ENCODE measurements at regions not wholly inside any gene's neighbourhood (a gene's known extent, or its start where the extent isn't known, plus 50 kb on each side); places are given as distances from the start of the nearest gene placed in this dataset.

DNA sequence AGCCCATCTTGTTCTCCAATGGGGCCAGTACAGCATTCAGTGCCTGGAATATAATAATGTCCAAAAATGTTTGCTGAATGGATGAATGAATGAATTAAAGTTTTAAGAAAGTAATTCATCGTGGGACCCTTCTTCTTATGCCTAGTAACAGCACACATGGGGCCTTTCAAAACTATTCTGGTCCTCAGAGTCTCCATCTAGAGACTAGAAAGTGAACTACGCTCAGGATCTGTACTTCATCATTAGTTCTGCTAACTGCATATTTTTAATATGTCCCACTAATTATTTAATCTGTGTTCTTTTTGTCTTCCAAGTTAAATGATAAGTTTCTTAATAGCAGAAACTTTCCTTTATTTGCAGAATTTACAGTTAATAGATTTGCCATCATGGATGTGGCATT lies 172.5 kb downstream of the SMAD2 start:
- no peak for DNase-seq (ENCODE audit: low read depth)

GRCh38 chr18:47756364-47757016 lies 174.0 kb downstream of the SMAD2 start:
- DNase-seq (ENCODE audit: low read depth) = peak; percentile 32

- DNase-seq (ENCODE audit: low read depth) = no peak
Observed at GRCh38 chr18:47755102-47755456, 175.4 kb downstream of the SMAD2 start.

DNA sequence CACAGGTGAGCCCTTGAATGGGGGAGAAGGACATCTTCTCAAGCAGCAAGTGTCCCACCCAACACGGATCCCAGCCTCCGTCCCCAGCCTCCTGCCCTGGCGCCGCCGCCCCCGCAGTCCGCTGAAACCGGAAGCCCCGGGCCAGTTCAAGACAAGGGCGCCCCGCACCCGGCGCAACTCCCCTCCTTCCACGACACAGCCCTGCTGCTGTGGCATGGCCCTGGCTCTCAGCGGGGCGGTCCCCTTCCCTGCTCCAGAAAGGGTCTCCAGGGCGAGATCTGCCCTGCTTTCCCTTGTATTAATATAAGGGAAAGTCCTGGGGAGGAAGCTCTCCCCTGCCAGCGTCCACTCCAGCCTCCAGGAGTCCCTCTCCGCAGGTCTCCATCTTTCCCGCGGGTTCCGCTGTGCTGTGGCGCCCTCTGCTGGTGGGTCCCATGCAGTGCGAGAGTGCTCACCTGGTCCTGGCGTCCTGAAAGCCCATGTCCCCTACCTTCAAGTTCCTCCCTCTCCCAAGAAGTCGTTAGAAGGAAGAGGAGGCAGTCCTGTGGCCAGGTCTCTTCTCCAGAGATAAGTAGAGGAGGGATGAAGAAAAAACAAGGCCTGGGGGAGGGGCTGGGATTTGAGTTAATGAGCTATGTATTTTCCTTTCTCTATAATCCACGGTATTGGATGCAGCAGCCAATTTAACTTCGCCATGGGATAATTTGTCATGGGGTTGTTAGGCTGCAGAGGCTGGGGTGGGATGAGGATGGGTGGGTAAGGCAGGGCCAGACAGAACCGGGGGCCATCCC lies 176.0 kb downstream of the SMAD2 start:
- no peak for DNase-seq (ENCODE audit: low read depth)

- no peak for DNase-seq (ENCODE audit: low read depth)
Observed at GRCh38 chr18:47752796-47753645, 177.4 kb downstream of the SMAD2 start.

DNA sequence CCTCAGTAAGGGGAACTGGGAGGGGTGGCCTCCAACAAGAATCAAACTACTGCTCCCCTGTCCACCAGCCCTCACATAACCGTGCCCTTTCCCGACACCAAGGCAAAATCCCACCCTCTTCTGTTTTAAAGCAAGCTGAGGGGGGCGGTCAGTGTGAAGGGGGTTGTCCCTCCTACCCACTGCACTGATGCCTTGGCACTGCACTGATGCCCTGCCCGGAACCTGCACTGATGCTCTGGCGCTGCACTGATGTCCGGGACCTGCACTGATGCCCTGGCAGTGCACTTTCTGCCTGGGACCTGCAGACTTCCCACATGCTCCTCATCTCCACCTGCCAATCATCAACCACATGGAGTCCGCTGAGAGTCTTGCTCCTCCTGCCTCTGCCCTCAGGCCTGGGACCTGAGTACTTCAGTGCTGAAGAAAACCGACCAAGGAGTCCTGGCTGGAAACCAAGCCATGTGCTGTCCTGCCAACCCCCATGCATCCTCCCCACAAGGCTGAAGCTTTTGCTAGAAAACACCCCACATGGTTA lies 179.5 kb downstream of the SMAD2 start:
- no peak for DNase-seq (ENCODE audit: low read depth)

DNA sequence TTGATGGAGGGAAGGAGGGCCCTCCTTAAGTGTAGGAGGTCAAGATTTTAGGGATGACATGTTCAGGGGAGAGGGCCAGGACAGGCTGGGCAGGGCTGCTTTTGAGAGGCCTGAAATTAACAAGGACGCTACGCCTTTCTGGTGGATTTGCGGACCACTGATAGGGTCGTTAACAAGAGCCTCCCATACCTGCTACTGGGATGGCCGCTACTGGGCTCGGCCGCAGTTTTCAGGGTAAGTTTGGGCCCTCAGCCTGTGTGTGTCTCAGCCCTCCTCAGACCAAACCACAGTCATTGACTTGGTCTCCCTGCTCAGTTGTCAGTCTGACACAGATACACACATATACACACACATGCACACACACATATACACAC lies 180.9 kb downstream of the SMAD2 start:
- DNase-seq (ENCODE audit: low read depth) = no peak

- peak; percentile 41 for DNase-seq (ENCODE audit: low read depth)
Observed at GRCh38 chr18:47748847-47749599, 181.4 kb downstream of the SMAD2 start.

- no peak for DNase-seq (ENCODE audit: low read depth)
Observed at GRCh38 chr18:47748093-47748796, 182.2 kb downstream of the SMAD2 start.

DNA sequence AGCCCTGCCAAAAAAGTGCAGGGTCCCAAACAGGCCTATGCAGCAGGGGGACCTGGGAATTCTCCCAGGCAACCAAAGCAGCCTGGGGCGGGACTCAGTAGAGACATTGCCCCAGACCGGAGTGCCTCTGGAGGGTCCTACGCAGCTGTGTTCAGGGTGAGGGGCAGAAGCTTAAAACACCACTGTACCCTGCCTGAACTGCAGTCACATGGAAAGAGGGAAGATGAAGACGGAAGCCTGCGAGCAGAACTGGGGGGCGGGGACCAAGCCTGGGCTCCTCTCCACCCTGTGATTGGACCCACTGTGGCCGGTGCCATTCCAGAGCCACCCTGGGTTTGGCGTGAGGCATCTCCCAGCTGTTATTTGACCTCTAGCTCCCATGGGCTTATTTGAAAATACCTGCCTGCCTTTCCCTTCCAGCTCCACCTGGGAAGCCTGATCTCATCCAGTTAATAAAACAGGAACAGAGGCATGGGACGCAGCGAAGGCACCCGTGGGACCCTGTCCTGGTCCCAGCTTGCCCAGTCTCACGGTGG lies 183.1 kb downstream of the SMAD2 start:
- no peak for DNase-seq (ENCODE audit: low read depth)

DNA sequence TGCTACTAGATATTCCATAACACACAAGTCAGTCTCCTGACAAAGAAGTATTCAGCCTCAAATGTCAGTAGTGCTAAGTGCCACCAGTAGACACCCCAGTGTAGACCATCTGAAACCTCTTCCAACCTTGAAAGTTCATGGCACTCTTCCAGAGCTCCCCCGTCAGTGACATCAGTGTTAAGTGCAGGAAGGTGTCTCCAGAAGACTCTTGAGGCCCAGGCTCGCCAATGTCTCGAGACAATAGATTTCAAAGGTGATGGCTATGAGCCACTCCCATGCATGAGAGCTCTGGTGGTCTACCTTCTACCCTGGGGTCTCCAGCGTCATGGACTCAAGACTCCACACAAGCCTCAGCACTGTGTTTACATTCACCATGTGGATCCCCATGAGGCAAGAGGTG lies 183.8 kb downstream of the SMAD2 start:
- no peak for DNase-seq (ENCODE audit: low read depth)

DNA sequence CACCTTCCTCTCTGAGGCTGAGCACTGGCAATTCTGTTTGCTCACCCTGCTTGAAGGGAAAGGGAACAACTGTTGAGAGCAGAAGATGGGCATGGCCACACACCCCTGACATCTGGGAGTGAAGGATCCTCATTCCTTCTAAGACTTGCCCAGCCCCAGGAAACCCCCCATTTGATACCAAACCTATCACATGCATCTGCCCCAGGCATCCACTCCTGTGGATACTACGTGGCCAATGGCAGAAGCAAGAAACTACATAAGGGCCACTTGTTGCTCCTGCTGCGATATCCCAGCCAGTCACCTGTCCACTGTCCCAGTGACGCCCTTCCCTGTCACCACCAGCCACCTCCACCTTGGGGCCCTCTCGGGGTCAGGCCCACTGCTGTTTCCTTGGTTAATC lies 185.2 kb downstream of the SMAD2 start:
- DNase-seq (ENCODE audit: low read depth) = no peak

DNA sequence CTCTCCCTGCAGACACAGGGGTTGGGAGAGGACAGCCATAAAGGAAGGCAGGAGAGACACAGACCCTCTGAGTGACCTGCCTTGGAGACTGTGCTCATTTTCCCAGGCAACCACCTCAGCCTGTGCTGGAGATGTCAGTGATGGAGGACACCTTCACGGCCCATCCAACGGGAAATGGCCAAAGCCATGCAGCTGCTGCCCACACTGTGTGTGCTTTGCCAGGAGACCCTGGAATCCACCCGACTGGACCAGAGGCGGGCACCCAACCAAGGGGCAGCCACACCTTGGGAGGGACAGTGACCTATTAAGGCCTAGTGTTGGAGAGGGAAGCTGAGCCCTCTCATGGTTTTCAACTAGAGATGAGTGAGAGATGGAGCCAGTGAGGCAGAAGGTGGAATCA lies 192.5 kb downstream of the SMAD2 start:
- no peak for DNase-seq (ENCODE audit: low read depth)

- no peak for DNase-seq (ENCODE audit: low read depth)
Observed at GRCh38 chr18:47737198-47737830, 193.1 kb downstream of the SMAD2 start.

GRCh38 chr18:47736376-47737140 lies 193.9 kb downstream of the SMAD2 start:
- no peak for DNase-seq (ENCODE audit: low read depth)

GRCh38 chr18:47735041-47735702 lies 195.3 kb downstream of the SMAD2 start:
- DNase-seq (ENCODE audit: low read depth) = no peak

- no peak for DNase-seq (ENCODE audit: low read depth)
Observed at GRCh38 chr18:47731276-47731675, 199.2 kb downstream of the SMAD2 start.

- no peak for DNase-seq (ENCODE audit: low read depth)
Observed at GRCh38 chr18:47730795-47731194, 199.7 kb downstream of the SMAD2 start.

GRCh38 chr18:47729356-47729755 lies 201.1 kb downstream of the SMAD2 start:
- DNase-seq (ENCODE audit: low read depth) = no peak
